A549 (cell line): ENCODE measurements at regions not wholly inside any gene's neighbourhood (a gene's known extent, or its start where the extent isn't known, plus 50 kb on each side); places are given as distances from the start of the nearest gene placed in this dataset.

Experiments used
- ATAC-seq, 2 experiments: fragments of 200-7000 bp in 1 of 2; fragments of >200 bp in 1 of 2; cut with Nextera tagmentation in 1 of 2; cut with Tn5 transposase in 1 of 2; 3 replicates each; pipeline versions ENCODE4 v1.8.0 to v1.9.1; 2018 to 2020; ENCODE audit warnings: mild to moderate bottlenecking in 1 of 2, moderate library complexity in 1 of 2
- CTCF ChIA-PET: fragments of 300-600 bp; sonication (Branson Sonifier 250); formaldehyde crosslinking; extraction: SDS; loops from one replicate; lab custom pipeline; 2021; ENCODE audit warnings: antibody characterized with exemption, inconsistent platforms; lab: Yijun Ruan, JAX
- POLR2A ChIA-PET: fragments of 350-600 bp; formaldehyde crosslinking; extraction: SDS; loops from one replicate; lab custom pipeline; 2021; ENCODE audit warnings: antibody characterized with exemption, inconsistent platforms; lab: Yijun Ruan, JAX
- DNase-seq, 2 experiments: peaks; one replicate each; pipeline versions ENCODE4 v3.0.0 to v3.0.0-alpha.2; 2011 to 2016; ENCODE audit warnings: low read depth in 1 of 2, low spot score in 1 of 2
- FAIRE-seq: peaks from 2 replicates; lab custom pipeline; 2011; peaks lifted over from hg19 to GRCh38; lab: Jason Lieb, UNC
- H3K27ac ChIP-seq, 2 experiments: fragments of >200 bp; sonication (Bioruptor Twin); formaldehyde crosslinking; 3 replicates each; pipeline ENCODE4 v1.5.1; 2016 to 2017
- H3K4me1 ChIP-seq: fragments of >200 bp; sonication (Bioruptor Twin); formaldehyde crosslinking; 3 replicates; pipeline ENCODE4 v1.6.1; 2016
- H3K4me2 ChIP-seq: fragments of >200 bp; sonication (Bioruptor Twin); formaldehyde crosslinking; 3 replicates; pipeline ENCODE4 v1.6.1; 2016
- H3K4me3 ChIP-seq: fragments of >200 bp; sonication (Bioruptor Twin); formaldehyde crosslinking; 3 replicates; pipeline ENCODE4 v1.5.1; 2016
- H3K9me3 ChIP-seq: fragments of >200 bp; sonication (Bioruptor Twin); formaldehyde crosslinking; 3 replicates; pipeline ENCODE4 v1.6.1; 2016
- BCL3 ChIP-seq: fragments of >200 bp; sonication (Bioruptor Twin); formaldehyde crosslinking; IDR thresholded peaks from 3 replicates; pipeline ENCODE4 v1.6.1; 2016
- CBX8 ChIP-seq: fragments of 200-600 bp; sonication (generic); IDR thresholded peaks from 2 replicates; pipeline ENCODE4 v1.6.1; 2016
- CEBPB ChIP-seq, 2 experiments: fragments of >200 bp in 1 of 2; sonication (Bioruptor Twin) in 1 of 2; formaldehyde crosslinking in 1 of 2; IDR thresholded peaks; 2 replicates each; pipeline ENCODE4 v1.6.1; 2012 to 2016
- CHD4 ChIP-seq: fragments of 200-600 bp; sonication (generic); IDR thresholded peaks from 2 replicates; pipeline ENCODE4 v1.6.1; 2016; ENCODE audit warnings: antibody characterized with exemption, mild to moderate bottlenecking, borderline replicate concordance
- FOSB ChIP-seq: fragments of 250-450 bp; sonication (Bioruptor Pico); IDR thresholded peaks from 2 replicates; pipeline ENCODE4 v1.5.0; 2020; ENCODE audit warnings: mild to moderate bottlenecking, moderate library complexity
- FOSL2 ChIP-seq, 2 experiments: fragments of 450-650 bp in 1 of 2; fragments of >200 bp in 1 of 2; sonication (Bioruptor Twin) in 1 of 2; formaldehyde crosslinking; IDR thresholded peaks; 2 replicates each; pipeline versions ENCODE4 v1.5.0 to v1.6.1; 2016 to 2020; ENCODE audit warnings: mild to moderate bottlenecking in 1 of 2, moderate library complexity in 1 of 2
- FOXS1 ChIP-seq: fragments of 250-450 bp; sonication (Bioruptor Pico); IDR thresholded peaks from 2 replicates; pipeline ENCODE4 v1.5.0; 2020; ENCODE audit warnings: mild to moderate bottlenecking, moderate library complexity
- GATA3 ChIP-seq: IDR thresholded peaks from 2 replicates; pipeline ENCODE4 v1.6.1; 2012; ENCODE audit warnings: borderline replicate concordance
- HDAC2 ChIP-seq: fragments of 200-600 bp; sonication (generic); IDR thresholded peaks from 2 replicates; pipeline ENCODE4 v1.6.1; 2016
- HOXB13 ChIP-seq: fragments of 250-450 bp; sonication (Bioruptor Pico); IDR thresholded peaks from 2 replicates; pipeline ENCODE4 v1.5.0; 2020; ENCODE audit warnings: low read depth, mild to moderate bottlenecking, moderate library complexity
- JUN ChIP-seq, 2 experiments: fragments of >200 bp; sonication (Bioruptor Twin); formaldehyde crosslinking; IDR thresholded peaks; 2 replicates in 1 of 2; 3 replicates in 1 of 2; pipeline ENCODE4 v1.6.1; 2016 to 2017
- JUNB ChIP-seq: fragments of >200 bp; sonication (Bioruptor Twin); formaldehyde crosslinking; IDR thresholded peaks from 2 replicates; pipeline ENCODE4 v1.6.1; 2016
- KDM1A ChIP-seq: fragments of 200-600 bp; sonication (generic); IDR thresholded peaks from 2 replicates; pipeline ENCODE4 v1.6.1; 2016; ENCODE audit warnings: low read depth, mild to moderate bottlenecking
- MAZ ChIP-seq: fragments of 150-350 bp; IDR thresholded peaks from 2 replicates; pipeline ENCODE4 v1.6.1; 2014; ENCODE audit warnings: antibody characterized with exemption, low read depth, low read length, borderline replicate concordance
- PBX3 ChIP-seq: IDR thresholded peaks from 2 replicates; pipeline ENCODE4 v1.6.1; 2012
- POLR2A ChIP-seq: IDR thresholded peaks from 2 replicates; pipeline ENCODE4 v1.6.1; 2012; ENCODE audit warnings: mild to moderate bottlenecking, low read length
- RCOR1 ChIP-seq: fragments of 150-350 bp; IDR thresholded peaks from 2 replicates; pipeline ENCODE4 v1.6.1; 2014; ENCODE audit warnings: antibody characterized with exemption, low read length, low read depth
- REST ChIP-seq: fragments of 200-600 bp; sonication (generic); IDR thresholded peaks from 2 replicates; pipeline ENCODE4 v1.6.1; 2016; ENCODE audit warnings: antibody characterized with exemption, mild to moderate bottlenecking, moderate library complexity
- TP53 ChIP-seq: fragments of 250-450 bp; sonication (Bioruptor Pico); IDR thresholded peaks from 2 replicates; pipeline ENCODE4 v1.5.0; 2021; ENCODE audit warnings: mild to moderate bottlenecking, moderate library complexity
- ZC3H11A ChIP-seq: fragments of 450-650 bp; IDR thresholded peaks from 2 replicates; pipeline ENCODE4 v1.6.1; 2014; ENCODE audit warnings: antibody characterized with exemption, mild to moderate bottlenecking
- ZFP36 ChIP-seq: fragments of 450-650 bp; IDR thresholded peaks from 2 replicates; pipeline ENCODE4 v1.6.1; 2014; ENCODE audit warnings: borderline replicate concordance; ENCODE audit not compliant: partially characterized antibody
- WGBS: methylation state at CpG from one replicate; pipeline ENCODE4 v1.1.6; 2017; ENCODE audit errors: missing lambda C conversion rate; 5-methylcytosine and 5-hydroxymethylcytosine counted together

GRCh38 chr10:36141856-36142560, 499.9 kb upstream of the FZD8 start:
- no peaks in the 10 kb centered on the region for H3K4me1 ChIP-seq
- no peak overlapping the region for H3K4me2 ChIP-seq
- 66% methylated on average over 7 of the region's 7 CpGs for WGBS
- DNase-seq = no peak
- H3K27ac ChIP-seq = no peak overlapping the region
- TF ChIP-seq GATA3 = no peak
- no peak for TF ChIP-seq REST
- TF ChIP-seq JUN (IDR thresholded peaks at IDR 0.05) = no peak
- TF ChIP-seq HDAC2 = no peak
- TF ChIP-seq FOXS1 (CRISPR knock-in tag) = no peak
- no peak for TF ChIP-seq MAZ
- no peak for ATAC-seq
- POLR2A ChIA-PET = no interaction called here
- no peaks in the 10 kb centered on the region for H3K9me3 ChIP-seq
- CTCF ChIA-PET = interaction anchor here (0.5 kb wide), 1 partner anchor 1699 kb away, joined by 3 read pairs; no protein-coding TSS in a partner anchor
- no peak for FAIRE-seq
- H3K4me3 ChIP-seq = no peak overlapping the region

GRCh38 chr10:36129051-36129450, 487.0 kb upstream of the FZD8 start:
- DNase-seq = no peak
- no peaks in the 10 kb centered on the region for H3K9me3 ChIP-seq
- no peak for TF ChIP-seq CEBPB (IDR thresholded peaks at IDR 0.05)
- no peak for TF ChIP-seq KDM1A
- no peak for TF ChIP-seq TP53 (CRISPR knock-in tag)
- TF ChIP-seq CBX8 = no peak
- no peak for TF ChIP-seq BCL3
- H3K27ac ChIP-seq = no peak overlapping the region
- ATAC-seq = no peak
- no peak overlapping the region for H3K4me3 ChIP-seq
- H3K4me1 ChIP-seq = no peaks in the 10 kb centered on the region
- no peak for FAIRE-seq
- POLR2A ChIA-PET = no interaction called here
- CTCF ChIA-PET = no interaction called here
- H3K4me2 ChIP-seq = no peak overlapping the region
- WGBS = 63% methylated on average over 4 of the region's 4 CpGs

- no peaks in the 10 kb centered on the region for H3K4me1 ChIP-seq
- no peak for DNase-seq
- TF ChIP-seq JUN (IDR thresholded peaks at IDR 0.05) (no peak), FOSB (CRISPR knock-in tag) (no peak)
- TF ChIP-seq, all 56 proteins: peak for 0
- ChIA-PET CTCF (no interaction called here), POLR2A (no interaction called here)
- Histone ChIP-seq H3K9me3 (peaks cover 7% of the 10 kb centered on the region; the same call in 1 of the 3 replicates), H3K4me3 (no peak overlapping the region), H3K27ac (no peak overlapping the region), H3K4me2 (no peak overlapping the region)
- ATAC-seq = no peak
- FAIRE-seq = no peak
Observed at GRCh38 chr10:36126076-36126475, 484.0 kb upstream of the FZD8 start.

GRCh38 chr10:36119455-36119854, 477.4 kb upstream of the FZD8 start:
- ATAC-seq (no peak), DNase-seq (no peak), FAIRE-seq (no peak)
- Histone ChIP-seq H3K4me2 (no peak overlapping the region), H3K4me3 (no peak overlapping the region), H3K4me1 (peaks cover 11% of the 10 kb centered on the region; the same call in 2 of the 3 replicates), H3K27ac (no peak overlapping the region), H3K9me3 (peaks cover 7% of the 10 kb centered on the region; the same call in 1 of the 3 replicates)
- WGBS = 47% methylated on average over 5 of the region's 5 CpGs
- ChIA-PET CTCF (interaction anchor here (0.7 kb wide), 1 partner anchor 757 kb away, joined by 3 read pairs; no protein-coding TSS in a partner anchor), POLR2A (no interaction called here)
- no peak for TF ChIP-seq RCOR1
- no peak for TF ChIP-seq JUN (IDR thresholded peaks at IDR 0.05)
- no peak for TF ChIP-seq ZC3H11A
- TF ChIP-seq HOXB13 (CRISPR knock-in tag) = no peak
- TF ChIP-seq FOSL2 (IDR thresholded peaks at IDR 0.05) = no peak
- TF ChIP-seq FOSL2 (CRISPR knock-in tag; IDR thresholded peaks at IDR 0.05) = no peak
- TF ChIP-seq REST = no peak
- TF ChIP-seq ZFP36 = no peak
- TF ChIP-seq POLR2A = no peak
- TF ChIP-seq CHD4 = no peak
- no peak for TF ChIP-seq JUNB
- no peak for TF ChIP-seq TP53 (CRISPR knock-in tag)
- TF ChIP-seq PBX3 = no peak
